PFSK-1 (cell line): ENCODE measurements at regions not wholly inside any gene's neighbourhood (a gene's known extent, or its start where the extent isn't known, plus 50 kb on each side); places are given as distances from the start of the nearest gene placed in this dataset.

ENCODE experiments used
- FOXP2 ChIP-seq: optimal IDR thresholded peaks from 2 replicates; pipeline ENCODE3; 2011; ENCODE audit warnings: borderline replicate concordance, control low read depth, inconsistent platforms; ENCODE audit not compliant: insufficient read depth; ENCODE audit errors: extremely low read length, extremely low read depth
- POLR2AphosphoS5 ChIP-seq: IDR thresholded peaks from 2 replicates; pipeline ENCODE4 v1.6.1; 2012; ENCODE audit warnings: low read depth, mild to moderate bottlenecking, control low read depth, low read length, moderate library complexity
- SIN3A ChIP-seq: IDR thresholded peaks from 2 replicates; pipeline ENCODE4 v1.6.1; 2012; ENCODE audit warnings: mild to moderate bottlenecking, low read length, moderate library complexity, borderline replicate concordance; ENCODE audit not compliant: insufficient read depth
- TAF1 ChIP-seq: IDR thresholded peaks from 2 replicates; pipeline ENCODE4 v1.6.1; 2012; ENCODE audit warnings: low read length, control low read depth, borderline replicate concordance; ENCODE audit not compliant: insufficient read depth
- TF ChIP-seq, protein P1 (sequence below), 2 experiments: IDR thresholded peaks; 2 replicates each; pipeline versions ENCODE4 v1.6.1 to v1.8.0; 2011 to 2012; ENCODE audit warnings: low read depth in 2 of 2, low read length in 2 of 2, control low read depth in 1 of 2, inconsistent platforms in 1 of 2, mild to moderate bottlenecking in 1 of 2, moderate library complexity in 1 of 2; ENCODE audit not compliant: insufficient read depth in 1 of 2

DNA sequence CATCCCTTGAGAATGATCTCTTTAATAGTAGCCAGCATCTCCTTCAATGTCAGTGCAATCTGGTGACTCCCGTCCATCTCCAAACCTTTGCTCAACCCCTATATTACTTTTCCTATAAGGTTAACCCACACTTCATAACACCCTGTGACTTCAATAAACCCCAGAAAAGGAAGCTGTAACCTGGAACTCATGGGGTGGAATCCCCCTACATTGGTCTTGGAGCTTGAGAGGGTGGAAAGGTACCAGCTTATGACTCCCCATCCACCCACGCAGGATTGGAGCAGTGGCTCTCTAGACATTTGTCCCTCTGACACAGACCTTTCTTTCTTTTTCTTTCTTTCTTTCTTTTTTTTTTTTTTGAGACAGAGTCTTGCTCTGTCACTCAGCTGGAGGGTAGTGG, 54.7 kb upstream of the ZFR start:
- TF ChIP-seq TAF1 = no peak
- no peak for TF ChIP-seq SIN3A
- no peak for TF ChIP-seq FOXP2
- TF ChIP-seq, protein P1, sequence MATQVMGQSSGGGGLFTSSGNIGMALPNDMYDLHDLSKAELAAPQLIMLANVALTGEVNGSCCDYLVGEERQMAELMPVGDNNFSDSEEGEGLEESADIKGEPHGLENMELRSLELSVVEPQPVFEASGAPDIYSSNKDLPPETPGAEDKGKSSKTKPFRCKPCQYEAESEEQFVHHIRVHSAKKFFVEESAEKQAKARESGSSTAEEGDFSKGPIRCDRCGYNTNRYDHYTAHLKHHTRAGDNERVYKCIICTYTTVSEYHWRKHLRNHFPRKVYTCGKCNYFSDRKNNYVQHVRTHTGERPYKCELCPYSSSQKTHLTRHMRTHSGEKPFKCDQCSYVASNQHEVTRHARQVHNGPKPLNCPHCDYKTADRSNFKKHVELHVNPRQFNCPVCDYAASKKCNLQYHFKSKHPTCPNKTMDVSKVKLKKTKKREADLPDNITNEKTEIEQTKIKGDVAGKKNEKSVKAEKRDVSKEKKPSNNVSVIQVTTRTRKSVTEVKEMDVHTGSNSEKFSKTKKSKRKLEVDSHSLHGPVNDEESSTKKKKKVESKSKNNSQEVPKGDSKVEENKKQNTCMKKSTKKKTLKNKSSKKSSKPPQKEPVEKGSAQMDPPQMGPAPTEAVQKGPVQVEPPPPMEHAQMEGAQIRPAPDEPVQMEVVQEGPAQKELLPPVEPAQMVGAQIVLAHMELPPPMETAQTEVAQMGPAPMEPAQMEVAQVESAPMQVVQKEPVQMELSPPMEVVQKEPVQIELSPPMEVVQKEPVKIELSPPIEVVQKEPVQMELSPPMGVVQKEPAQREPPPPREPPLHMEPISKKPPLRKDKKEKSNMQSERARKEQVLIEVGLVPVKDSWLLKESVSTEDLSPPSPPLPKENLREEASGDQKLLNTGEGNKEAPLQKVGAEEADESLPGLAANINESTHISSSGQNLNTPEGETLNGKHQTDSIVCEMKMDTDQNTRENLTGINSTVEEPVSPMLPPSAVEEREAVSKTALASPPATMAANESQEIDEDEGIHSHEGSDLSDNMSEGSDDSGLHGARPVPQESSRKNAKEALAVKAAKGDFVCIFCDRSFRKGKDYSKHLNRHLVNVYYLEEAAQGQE (IDR thresholded peaks at IDR 0.05; ENCODE audit: insufficient read depth in 1 of 2, low read depth in 2 of 2, low read length in 2 of 2) = no peak
- TF ChIP-seq POLR2AphosphoS5 = no peak

DNA sequence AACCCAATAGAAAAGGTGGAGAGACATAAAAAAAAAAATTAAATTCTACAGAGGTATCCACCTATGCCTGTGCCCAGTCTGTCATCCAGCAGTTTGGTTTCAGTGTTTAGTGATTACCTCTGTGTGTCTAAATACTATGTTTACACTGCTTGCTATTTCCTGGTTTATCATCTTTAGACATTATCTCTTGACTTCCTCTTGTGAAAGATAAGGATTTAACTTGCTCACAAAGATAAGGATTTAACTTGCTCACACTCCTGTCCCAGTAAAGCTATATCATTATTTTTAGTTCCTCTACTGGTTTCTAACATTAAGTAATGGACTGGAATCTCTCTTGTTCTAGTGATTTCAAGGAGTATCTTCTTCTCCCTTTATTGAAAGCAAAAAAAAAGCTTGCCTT, 53.9 kb upstream of the ZFR start:
- TF ChIP-seq, protein P1 (IDR thresholded peaks at IDR 0.05; ENCODE audit: insufficient read depth in 1 of 2, low read depth in 2 of 2, low read length in 2 of 2) = no peak
- TF ChIP-seq FOXP2 (no peak), TAF1 (no peak), POLR2AphosphoS5 (no peak), SIN3A (no peak)

DNA sequence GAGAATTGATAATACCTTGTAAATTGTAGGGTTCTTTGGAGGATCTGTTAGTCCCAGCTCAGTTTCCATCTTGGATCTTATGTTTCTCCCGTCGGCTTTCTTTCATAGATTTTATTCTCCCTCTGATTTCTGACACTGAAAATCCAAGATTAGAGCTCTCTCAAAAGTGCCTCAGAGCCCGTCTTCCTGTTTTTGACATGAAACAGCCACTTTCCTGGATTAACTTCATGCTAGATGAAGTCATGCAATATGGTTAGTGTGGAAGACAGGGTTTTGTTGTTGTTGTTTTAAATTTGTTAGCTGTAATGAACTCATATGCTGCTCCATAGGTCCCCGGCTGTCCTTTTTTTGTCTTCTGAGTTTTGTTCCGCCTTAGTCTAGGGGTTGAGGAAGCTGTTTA, 51.6 kb upstream of the ZFR start:
- no peak for TF ChIP-seq TAF1
- no peak for TF ChIP-seq FOXP2
- no peak for TF ChIP-seq SIN3A
- TF ChIP-seq POLR2AphosphoS5 = no peak
- TF ChIP-seq, protein P1 (IDR thresholded peaks at IDR 0.05; ENCODE audit: insufficient read depth in 1 of 2, low read depth in 2 of 2, low read length in 2 of 2) = no peak

DNA sequence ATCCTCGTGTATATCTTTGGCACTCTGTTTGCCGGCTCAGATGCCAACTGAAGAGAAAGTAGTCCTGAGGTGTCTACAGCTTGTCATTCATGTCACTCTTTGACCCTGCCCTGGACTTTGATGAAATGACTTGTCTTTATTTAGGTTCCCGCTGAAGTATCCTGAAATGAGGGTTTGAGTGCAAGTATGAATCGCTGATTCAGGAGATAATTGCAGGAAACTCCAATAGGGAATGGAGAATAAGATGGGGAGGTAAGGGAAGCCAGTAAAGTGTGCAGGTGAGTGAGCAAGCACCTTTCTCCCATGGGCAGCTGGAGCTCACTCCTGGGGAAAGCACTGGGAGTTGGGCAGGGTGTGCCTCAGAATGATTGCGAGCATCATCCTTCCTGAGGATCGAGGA, 50.3 kb upstream of the ZFR start:
- TF ChIP-seq POLR2AphosphoS5 (no peak), TAF1 (no peak), SIN3A (no peak), FOXP2 (no peak)
- TF ChIP-seq, protein P1 (IDR thresholded peaks at IDR 0.05; ENCODE audit: insufficient read depth in 1 of 2, low read depth in 2 of 2, low read length in 2 of 2) = no peak
